Ectodermal cell (in vitro differentiated cells): ENCODE measurements at regions not wholly inside any gene's neighbourhood (a gene's known extent, or its start where the extent isn't known, plus 50 kb on each side); places are given as distances from the start of the nearest gene placed in this dataset.

Experiments
- H3K27ac ChIP-seq: 2 replicates; pipeline ENCODE4 v1.7.0; 2013; ENCODE audit warnings: mild to moderate bottlenecking, low read depth, low read length; ENCODE audit not compliant: insufficient read depth, poor library complexity, severe bottlenecking
- H3K27me3 ChIP-seq: 2 replicates; pipeline ENCODE4 v1.7.0; 2013; ENCODE audit warnings: mild to moderate bottlenecking, low read length; ENCODE audit not compliant: insufficient read depth, control insufficient read depth, poor library complexity, severe bottlenecking
- H3K36me3 ChIP-seq: one replicate; pipeline ENCODE4 v1.7.0; 2013; ENCODE audit warnings: low read length; ENCODE audit not compliant: control insufficient read depth, insufficient read depth
- H3K4me1 ChIP-seq: one replicate; pipeline ENCODE4 v1.7.0; 2013; ENCODE audit warnings: low read length; ENCODE audit not compliant: control insufficient read depth, insufficient read depth
- H3K4me3 ChIP-seq: 2 replicates; pipeline ENCODE4 v1.7.0; 2013; ENCODE audit warnings: low read depth, low read length, control low read depth; ENCODE audit not compliant: insufficient read depth
- H3K9me3 ChIP-seq: 2 replicates; pipeline ENCODE4 v1.7.0; 2013; ENCODE audit warnings: mild to moderate bottlenecking, low read length, moderate library complexity; ENCODE audit not compliant: control insufficient read depth
- WGBS, 2 experiments: methylation state at CpG; one replicate each; pipeline ENCODE4 v1.1.7; 2013; ENCODE audit warnings: missing lambda C conversion rate in 2 of 2; 5-methylcytosine and 5-hydroxymethylcytosine counted together

GRCh38 chr4:138952411-138952810 is 63.2 kb upstream of the NOCT start:
- no peaks in the 10 kb centered on the region for H3K36me3 ChIP-seq
- H3K9me3 ChIP-seq = no peaks in the 10 kb centered on the region
- H3K27me3 ChIP-seq = no peaks in the 10 kb centered on the region
- H3K27ac ChIP-seq = no peak overlapping the region
- no peak overlapping the region for H3K4me3 ChIP-seq
- H3K4me1 ChIP-seq = no peaks in the 10 kb centered on the region

GRCh38 chr4:138951764-138952163 is 63.8 kb upstream of the NOCT start:
- WGBS, 2 experiments = 100% methylated on average over 1 of the region's 1 CpG
- no peak overlapping the region for H3K27ac ChIP-seq

GRCh38 chr4:138949866-138950265 is 65.7 kb upstream of the NOCT start:
- 95 to 96% methylated on average over 4 of the region's 4 CpGs for WGBS, 2 experiments
- Histone ChIP-seq H3K4me3 (no peak overlapping the region), H3K27me3 (no peaks in the 10 kb centered on the region), H3K9me3 (no peaks in the 10 kb centered on the region), H3K4me1 (no peaks in the 10 kb centered on the region), H3K27ac (no peak overlapping the region), H3K36me3 (no peaks in the 10 kb centered on the region)

More at GRCh38 chr4:138951764-138952163, 63.8 kb upstream of the NOCT start:
- Histone ChIP-seq H3K27me3 (no peaks in the 10 kb centered on the region), H3K36me3 (no peaks in the 10 kb centered on the region), H3K4me1 (no peaks in the 10 kb centered on the region), H3K4me3 (no peak overlapping the region), H3K9me3 (no peaks in the 10 kb centered on the region)

GRCh38 chr4:138948918-138949317 is 66.7 kb upstream of the NOCT start:
- Histone ChIP-seq H3K4me1 (no peaks in the 10 kb centered on the region), H3K9me3 (no peaks in the 10 kb centered on the region), H3K27me3 (no peaks in the 10 kb centered on the region), H3K36me3 (no peaks in the 10 kb centered on the region), H3K4me3 (no peak overlapping the region), H3K27ac (no peak overlapping the region)
- WGBS, 2 experiments = 93 to 97% methylated on average over 2 of the region's 2 CpGs

- Histone ChIP-seq H3K4me3 (no peak overlapping the region), H3K27me3 (no peaks in the 10 kb centered on the region), H3K4me1 (no peaks in the 10 kb centered on the region), H3K9me3 (no peaks in the 10 kb centered on the region), H3K27ac (no peak overlapping the region), H3K36me3 (no peaks in the 10 kb centered on the region)
- WGBS, 2 experiments = 79 to 85% methylated on average over 1 of the region's 1 CpG
These were observed 69.3 kb upstream of the NOCT start for GRCh38 chr4:138946306-138946705.

- H3K4me3 ChIP-seq = no peak overlapping the region
- no CpG with 5 or more reads among the region's 1 CpG for WGBS, 2 experiments
- no peaks in the 10 kb centered on the region for H3K4me1 ChIP-seq
- no peaks in the 10 kb centered on the region for H3K36me3 ChIP-seq
- no peaks in the 10 kb centered on the region for H3K27me3 ChIP-seq
- H3K27ac ChIP-seq = no peak overlapping the region
- no peaks in the 10 kb centered on the region for H3K9me3 ChIP-seq
These were observed 69.7 kb upstream of the NOCT start for GRCh38 chr4:138945840-138946239.

- Histone ChIP-seq H3K27ac (no peak overlapping the region), H3K4me1 (no peaks in the 10 kb centered on the region), H3K27me3 (no peaks in the 10 kb centered on the region), H3K4me3 (no peak overlapping the region), H3K36me3 (no peaks in the 10 kb centered on the region), H3K9me3 (no peaks in the 10 kb centered on the region)
- 86 to 93% methylated on average over 2 of the region's 2 CpGs for WGBS, 2 experiments
These were observed 70.2 kb upstream of the NOCT start for GRCh38 chr4:138945401-138945800.

- no peaks in the 10 kb centered on the region for H3K36me3 ChIP-seq
- H3K9me3 ChIP-seq = no peaks in the 10 kb centered on the region
- no peaks in the 10 kb centered on the region for H3K27me3 ChIP-seq
- WGBS, 2 experiments = 91 to 96% methylated on average over 5 of the region's 5 CpGs
- no peak overlapping the region for H3K4me3 ChIP-seq
- no peak overlapping the region for H3K27ac ChIP-seq
- no peaks in the 10 kb centered on the region for H3K4me1 ChIP-seq
These were observed 71.7 kb upstream of the NOCT start for GRCh38 chr4:138943893-138944292.

- no peak overlapping the region for H3K27ac ChIP-seq
- H3K36me3 ChIP-seq = no peaks in the 10 kb centered on the region
- no peak overlapping the region for H3K4me3 ChIP-seq
- WGBS, 2 experiments = 100% methylated on average over 1 of the region's 1 CpG; no CpG with 5 or more reads in 1 of the 2 experiments
- H3K4me1 ChIP-seq = peaks cover 9% of the 10 kb centered on the region
- no peaks in the 10 kb centered on the region for H3K9me3 ChIP-seq
- H3K27me3 ChIP-seq = no peaks in the 10 kb centered on the region
These were observed 74.5 kb upstream of the NOCT start for GRCh38 chr4:138941037-138941436.

GRCh38 chr4:138939960-138940359 is 75.6 kb upstream of the NOCT start:
- H3K27me3 ChIP-seq = no peaks in the 10 kb centered on the region
- H3K9me3 ChIP-seq = no peaks in the 10 kb centered on the region
- 84 to 85% methylated on average over 4 of the region's 4 CpGs for WGBS, 2 experiments
- H3K36me3 ChIP-seq = no peaks in the 10 kb centered on the region
- H3K4me1 ChIP-seq = peaks cover 9% of the 10 kb centered on the region
- H3K4me3 ChIP-seq = no peak overlapping the region
- no peak overlapping the region for H3K27ac ChIP-seq

- Histone ChIP-seq H3K9me3 (no peaks in the 10 kb centered on the region), H3K4me3 (no peak overlapping the region), H3K27me3 (no peaks in the 10 kb centered on the region), H3K27ac (no peak overlapping the region), H3K36me3 (no peaks in the 10 kb centered on the region), H3K4me1 (peaks cover 9% of the 10 kb centered on the region)
- 10 to 27% methylated on average over 1 to 2 of the region's 3 CpGs for WGBS, 2 experiments
These were observed 77.3 kb upstream of the NOCT start for GRCh38 chr4:138938366-138938690.
